Endothelial cell of umbilical vein (primary cell): ENCODE measurements at regions not wholly inside any gene's neighbourhood (a gene's known extent, or its start where the extent isn't known, plus 50 kb on each side); places are given as distances from the start of the nearest gene placed in this dataset.

Experiments used
- BruUV-seq: library from RNA; stranded (reverse); fragments of 400-500 nt; replicated peaks from 2 replicates; lab custom pipeline; 2021; lab: Mats Ljungman, UMichigan
- CTCF ChIA-PET: fragments of 300-600, 350-600 bp; sonication (Branson Sonifier 250); formaldehyde crosslinking; loops from one replicate; lab custom pipeline; 2021; ENCODE audit warnings: antibody characterized with exemption, inconsistent platforms; lab: Charles Lee
- POLR2A ChIA-PET: fragments of 300-600, 350-600 bp; sonication (Branson Sonifier 250); formaldehyde crosslinking; loops from one replicate; lab custom pipeline; 2021; ENCODE audit warnings: antibody characterized with exemption, inconsistent platforms; lab: Charles Lee
- DNase-seq: peaks from one replicate; pipeline ENCODE4 v3.0.0-alpha.2; 2011; ENCODE audit warnings: low read depth, low spot score
- FAIRE-seq: peaks from 2 replicates; lab custom pipeline; 2011; peaks lifted over from hg19 to GRCh38; lab: Jason Lieb, UNC
- H2AFZ ChIP-seq: 2 replicates; pipeline ENCODE4 v1.6.0; 2012; ENCODE audit warnings: low read depth, low read length, control low read depth, inconsistent platforms
- H3K27ac ChIP-seq: 2 replicates; pipeline ENCODE4 v1.5.1; 2011; ENCODE audit warnings: low read depth, mild to moderate bottlenecking, control low read depth, low read length, moderate library complexity; ENCODE audit not compliant: insufficient read depth
- H3K27me3 ChIP-seq, 2 experiments: 2 replicates each; pipeline versions ENCODE4 v1.6.0 to v1.6.1; 2011; ENCODE audit warnings: low read length in 2 of 2, mixed read lengths in 1 of 2; ENCODE audit not compliant: control insufficient read depth in 2 of 2, insufficient read depth in 2 of 2
- H3K36me3 ChIP-seq, 2 experiments: 2 replicates in 1 of 2; 3 replicates in 1 of 2; pipeline ENCODE4 v1.5.1; 2011; ENCODE audit warnings: low read length in 2 of 2, mild to moderate bottlenecking in 1 of 2, moderate library complexity in 1 of 2; ENCODE audit not compliant: control insufficient read depth in 2 of 2, insufficient read depth in 2 of 2; ENCODE audit errors: extremely low read depth in 1 of 2
- H3K4me1 ChIP-seq: 3 replicates; pipeline ENCODE4 v1.5.1; 2011; ENCODE audit warnings: mild to moderate bottlenecking, low read length; ENCODE audit not compliant: control insufficient read depth, insufficient read depth; ENCODE audit errors: extremely low read depth
- H3K4me2 ChIP-seq: 2 replicates; pipeline ENCODE4 v1.6.1; 2011; ENCODE audit warnings: low read length, control low read depth, mixed read lengths; ENCODE audit not compliant: insufficient read depth
- H3K4me3 ChIP-seq, 3 experiments: fragments of 200-600 bp in 1 of 3; sonication (generic), shearing (Covaris generic) in 1 of 3; replicated peaks in 1 of 3; 2 replicates each; pipeline ENCODE4 v1.5.1; 2011 to 2016; ENCODE audit warnings: control low read depth in 3 of 3, low read length in 3 of 3, mild to moderate bottlenecking in 2 of 3, inconsistent platforms in 1 of 3, low read depth in 1 of 3, moderate library complexity in 1 of 3; ENCODE audit not compliant: insufficient read depth in 1 of 3
- H3K79me2 ChIP-seq: 2 replicates; pipeline ENCODE4 v1.6.0; 2012; ENCODE audit warnings: low read length, inconsistent platforms; ENCODE audit not compliant: control insufficient read depth, insufficient read depth
- H3K9ac ChIP-seq: replicated peaks from 2 replicates; pipeline ENCODE3; 2011; ENCODE audit warnings: low read length, control low read depth; ENCODE audit not compliant: insufficient read depth; ENCODE audit errors: extremely low read depth
- H3K9me1 ChIP-seq: replicated peaks from 3 replicates; pipeline ENCODE4 v1.6.0; 2011; ENCODE audit warnings: mild to moderate bottlenecking, low read length; ENCODE audit not compliant: control insufficient read depth, insufficient read depth; ENCODE audit errors: extremely low read depth
- H3K9me3 ChIP-seq: replicated peaks from 2 replicates; pipeline ENCODE4 v1.5.1; 2012; ENCODE audit warnings: low read length, inconsistent platforms; ENCODE audit not compliant: control insufficient read depth, insufficient read depth
- H4K20me1 ChIP-seq: replicated peaks from 2 replicates; pipeline ENCODE3; 2011; ENCODE audit warnings: mild to moderate bottlenecking, low read length; ENCODE audit not compliant: control insufficient read depth, insufficient read depth; ENCODE audit errors: extremely low read depth
- CTCF ChIP-seq, 2 donors: IDR thresholded peaks; 1 replicate in 1 of 2; 2 replicates in 1 of 2; pipeline ENCODE4 v1.5.1; 2011; ENCODE audit warnings: low read length in 2 of 2, mild to moderate bottlenecking in 2 of 2, moderate library complexity in 2 of 2, control low read depth in 1 of 2, inconsistent platforms in 1 of 2, low read depth in 1 of 2; ENCODE audit not compliant: insufficient read depth in 1 of 2; ENCODE audit errors: extremely low read depth in 1 of 2
- EZH2 ChIP-seq: IDR thresholded peaks from 2 replicates; pipeline ENCODE4 v1.6.1; 2012; ENCODE audit warnings: borderline replicate concordance, low read depth, mild to moderate bottlenecking, moderate library complexity, low read length, inconsistent platforms; ENCODE audit not compliant: severe bottlenecking
- FOS ChIP-seq: IDR thresholded peaks from 2 replicates; pipeline ENCODE4 v1.6.1; 2011; ENCODE audit warnings: mild to moderate bottlenecking, low read length, moderate library complexity, borderline replicate concordance; ENCODE audit not compliant: insufficient read depth
- JUN ChIP-seq: IDR thresholded peaks from 2 replicates; pipeline ENCODE4 v1.6.1; 2011; ENCODE audit warnings: borderline replicate concordance, low read depth; ENCODE audit not compliant: insufficient read length, insufficient read depth
- MAX ChIP-seq: IDR thresholded peaks from 2 replicates; pipeline ENCODE4 v1.6.1; 2011; ENCODE audit not compliant: insufficient read depth, insufficient read length
- MYC ChIP-seq: IDR thresholded peaks from one replicate; pipeline ENCODE4 v1.6.1; 2011; ENCODE audit warnings: mild to moderate bottlenecking, low read depth, low read length
- POLR2A ChIP-seq: IDR thresholded peaks from 2 replicates; pipeline ENCODE4 v1.6.1; 2012; ENCODE audit warnings: low read depth, mild to moderate bottlenecking, control low read depth, low read length
- POLR2AphosphoS5 ChIP-seq: IDR thresholded peaks from 2 replicates; pipeline ENCODE4 v1.6.1; 2012; ENCODE audit warnings: low read depth, mild to moderate bottlenecking, control low read depth, low read length, moderate library complexity; ENCODE audit not compliant: insufficient read depth
- dilution Hi-C: fragments of 300-500 bp; cut with MboI; formaldehyde crosslinking; loops from one replicate; pipeline ENCODE4 v1.15.0; 2019; ENCODE audit warnings: low sequenced_read_pairs; ENCODE audit not compliant: extremely low pct_ligation_motif_present
- intact Hi-C: fragments of 100-400 bp; cut with micrococcal nuclease; formaldehyde crosslinking; loops from one replicate; pipeline ENCODE4 v1.10.0; 2022

- DNase-seq (no peak), FAIRE-seq (no peak)
Measured at GRCh38 chr1:221816899-221817298, 75.0 kb upstream of the DUSP10 start.

More at GRCh38 chr1:221816899-221817298, 75.0 kb upstream of the DUSP10 start:
- Histone ChIP-seq H2AFZ (no peak overlapping the region), H4K20me1 (no peaks in the 10 kb centered on the region), H3K36me3 (no peaks in the 10 kb centered on the region), H3K79me2 (no peaks in the 10 kb centered on the region), H3K4me3 (no peak overlapping the region), H3K9me1 (no peaks in the 10 kb centered on the region), H3K9me3 (no peaks in the 10 kb centered on the region), H3K27ac (no peak overlapping the region), H3K4me1 (no peaks in the 10 kb centered on the region), H3K4me2 (no peak overlapping the region), H3K27me3 (no peaks in the 10 kb centered on the region), H3K9ac (no peak overlapping the region)
- intact Hi-C loops, result no loop called here
- ChIA-PET POLR2A (no interaction called here), CTCF (no interaction called here)
- dilution Hi-C loops, result no loop called here
- no TSS peak for BruUV-seq
- TF ChIP-seq CTCF (IDR thresholded peaks at IDR 0.05; ENCODE audit: extremely low read depth in 1 of 2, insufficient read depth in 1 of 2, low read depth in 1 of 2, low read length in 2 of 2), result no peak
- no peak for TF ChIP-seq MAX
- no peak for TF ChIP-seq EZH2
- no peak for TF ChIP-seq MYC
- no peak for TF ChIP-seq FOS
- TF ChIP-seq POLR2AphosphoS5, result no peak
- TF ChIP-seq JUN, result no peak
- no peak for TF ChIP-seq POLR2A
